ENCODE measurements at regions not wholly inside any gene's neighbourhood (a gene's known extent, or its start where the extent isn't known, plus 50 kb on each side); places are given as distances from the start of the nearest gene placed in this dataset.

DNA sequence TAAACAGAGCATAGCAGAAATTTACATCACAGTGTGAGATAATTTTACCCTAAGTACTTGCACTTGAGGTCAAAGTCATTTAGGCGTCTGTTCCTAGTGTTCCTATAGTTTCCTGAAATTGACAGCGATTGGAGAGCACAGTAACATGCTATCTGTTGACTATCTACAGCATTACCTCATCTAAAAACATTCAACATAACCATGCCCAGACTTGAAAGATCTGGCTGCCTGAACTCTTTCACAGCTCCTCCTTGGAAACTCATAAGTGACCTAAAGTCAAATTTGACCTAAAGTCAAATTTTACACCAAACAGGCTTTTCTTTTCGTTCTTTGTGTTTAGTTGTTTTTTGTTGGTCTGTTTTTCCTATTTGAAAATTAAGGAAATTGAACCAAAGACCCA is 233.8 kb upstream of the UBASH3B start:
- Mint-ChIP-seq H3K4me1 (ENCODE audit: low read depth, unreplicated experiment) (no peaks in the 10 kb centered on the region), H3K36me3 (ENCODE audit: insufficient read depth, unreplicated experiment) (no peaks in the 10 kb centered on the region), H3K27me3 (ENCODE audit: insufficient read depth, unreplicated experiment) (peaks cover 4% of the 10 kb centered on the region), H3K9me3 (ENCODE audit: unreplicated experiment) (no peaks in the 10 kb centered on the region), H3K27ac (ENCODE audit: unreplicated experiment) (no peak overlapping the region), H3K4me3 (ENCODE audit: unreplicated experiment) (no peak overlapping the region)
- Histone ChIP-seq H3K9me3 (peaks cover under 1% of the 10 kb centered on the region), H3K27me3 (replicated peaks; ENCODE audit: control insufficient read depth, insufficient read depth, low read length) (no peaks in the 10 kb centered on the region; the same call in 1 of the 2 replicates), H3K4me1 (no peaks in the 10 kb centered on the region), H3K4me3 (ENCODE audit: low read depth, low read length) (no peak overlapping the region), H3K36me3 (ENCODE audit: control insufficient read depth, insufficient read depth, low read length) (no peaks in the 10 kb centered on the region)
- intact Hi-C loops (cut with micrococcal nuclease; ENCODE audit: unreplicated experiment), result no loop called here
- no TSS peak for BruUV-seq (replicated peaks)
- ChIA-PET CTCF (no interaction called here), POLR2A (no interaction called here)
- TF ChIP-seq, protein P1, sequence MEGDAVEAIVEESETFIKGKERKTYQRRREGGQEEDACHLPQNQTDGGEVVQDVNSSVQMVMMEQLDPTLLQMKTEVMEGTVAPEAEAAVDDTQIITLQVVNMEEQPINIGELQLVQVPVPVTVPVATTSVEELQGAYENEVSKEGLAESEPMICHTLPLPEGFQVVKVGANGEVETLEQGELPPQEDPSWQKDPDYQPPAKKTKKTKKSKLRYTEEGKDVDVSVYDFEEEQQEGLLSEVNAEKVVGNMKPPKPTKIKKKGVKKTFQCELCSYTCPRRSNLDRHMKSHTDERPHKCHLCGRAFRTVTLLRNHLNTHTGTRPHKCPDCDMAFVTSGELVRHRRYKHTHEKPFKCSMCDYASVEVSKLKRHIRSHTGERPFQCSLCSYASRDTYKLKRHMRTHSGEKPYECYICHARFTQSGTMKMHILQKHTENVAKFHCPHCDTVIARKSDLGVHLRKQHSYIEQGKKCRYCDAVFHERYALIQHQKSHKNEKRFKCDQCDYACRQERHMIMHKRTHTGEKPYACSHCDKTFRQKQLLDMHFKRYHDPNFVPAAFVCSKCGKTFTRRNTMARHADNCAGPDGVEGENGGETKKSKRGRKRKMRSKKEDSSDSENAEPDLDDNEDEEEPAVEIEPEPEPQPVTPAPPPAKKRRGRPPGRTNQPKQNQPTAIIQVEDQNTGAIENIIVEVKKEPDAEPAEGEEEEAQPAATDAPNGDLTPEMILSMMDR (IDR thresholded peaks at IDR 0.05; ENCODE audit: insufficient read depth in 1 of 2, low read depth in 1 of 2, low read length in 1 of 2, severe bottlenecking in 1 of 2, unreplicated experiment in 1 of 2), result no peak
- DNase-seq, result no peak

DNA sequence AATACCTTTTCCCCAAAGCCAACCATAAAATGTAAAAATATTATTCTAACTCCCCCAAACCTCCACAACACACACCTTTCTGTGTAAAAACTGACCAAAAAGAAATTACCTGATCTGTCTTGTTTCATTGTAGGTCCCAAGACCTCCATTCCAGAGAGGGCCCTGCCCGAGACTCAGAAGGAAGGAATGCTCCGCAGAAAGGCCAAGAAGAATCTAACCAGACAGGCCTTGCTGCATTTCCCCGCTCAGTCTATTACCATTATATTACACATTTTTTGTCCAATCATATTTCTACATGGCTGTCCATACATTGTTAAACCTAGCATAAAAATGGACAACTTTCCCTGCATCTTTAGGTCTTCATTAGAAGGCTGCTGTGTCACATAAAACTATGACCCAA is 237.5 kb upstream of the UBASH3B start:
- intact Hi-C loops (cut with micrococcal nuclease; ENCODE audit: unreplicated experiment), result no loop called here
- H3K36me3 Mint-ChIP-seq (ENCODE audit: insufficient read depth, unreplicated experiment), result no peaks in the 10 kb centered on the region
- DNase-seq, result no peak
- BruUV-seq (replicated peaks), result no TSS peak
- no peaks in the 10 kb centered on the region for H3K36me3 ChIP-seq (ENCODE audit: control insufficient read depth, insufficient read depth, low read length)
- H3K27me3 ChIP-seq (replicated peaks; ENCODE audit: control insufficient read depth, insufficient read depth, low read length), result no peaks in the 10 kb centered on the region; the same call in 1 of the 2 replicates
- TF ChIP-seq, protein P1 (IDR thresholded peaks at IDR 0.05; ENCODE audit: insufficient read depth in 1 of 2, low read depth in 1 of 2, low read length in 1 of 2, severe bottlenecking in 1 of 2, unreplicated experiment in 1 of 2), result no peak
- H3K27me3 Mint-ChIP-seq (ENCODE audit: insufficient read depth, unreplicated experiment), result peaks cover 4% of the 10 kb centered on the region
- H3K4me3 ChIP-seq (ENCODE audit: low read depth, low read length), result no peak overlapping the region
- no peak overlapping the region for H3K27ac Mint-ChIP-seq (ENCODE audit: unreplicated experiment)
- H3K4me3 Mint-ChIP-seq (ENCODE audit: unreplicated experiment), result no peak overlapping the region
- no peaks in the 10 kb centered on the region for H3K9me3 Mint-ChIP-seq (ENCODE audit: unreplicated experiment)
- H3K4me1 ChIP-seq, result no peaks in the 10 kb centered on the region
- ChIA-PET POLR2A (no interaction called here), CTCF (no interaction called here)
- no peaks in the 10 kb centered on the region for H3K4me1 Mint-ChIP-seq (ENCODE audit: low read depth, unreplicated experiment)
- H3K9me3 ChIP-seq, result peaks cover 21% of the 10 kb centered on the region

DNA sequence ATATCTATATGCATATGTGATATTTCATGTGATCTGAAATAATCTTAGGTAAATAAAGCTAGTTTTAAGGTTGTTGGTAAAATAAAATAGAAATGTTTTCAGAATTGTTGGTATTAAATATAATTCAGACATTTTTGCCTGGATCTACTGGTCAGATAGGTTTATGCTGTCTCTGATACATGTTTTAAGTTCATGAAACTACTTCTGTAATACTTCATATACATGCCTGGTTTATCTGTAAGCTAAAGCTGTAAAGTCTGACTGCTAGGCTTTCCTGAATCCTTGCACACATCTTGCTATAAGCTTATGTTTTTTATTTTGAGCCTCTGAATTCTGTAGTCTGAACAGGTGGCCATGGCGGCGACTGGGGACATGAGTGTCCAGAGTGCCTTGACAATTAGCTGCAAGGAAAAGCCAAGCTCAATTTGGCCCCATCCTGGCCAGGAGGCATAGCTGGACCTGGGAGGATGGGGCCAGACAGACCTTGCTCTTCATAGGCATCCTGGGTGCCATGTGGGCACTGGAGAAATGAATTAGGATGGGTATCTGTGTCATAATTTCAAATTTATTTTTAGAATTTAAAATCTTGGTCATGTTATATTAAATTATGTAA is 241.0 kb upstream of the UBASH3B start:
- Histone ChIP-seq H3K27me3 (replicated peaks; ENCODE audit: control insufficient read depth, insufficient read depth, low read length) (no peaks in the 10 kb centered on the region), H3K36me3 (ENCODE audit: control insufficient read depth, insufficient read depth, low read length) (no peaks in the 10 kb centered on the region), H3K9me3 (peaks cover 21% of the 10 kb centered on the region), H3K4me3 (ENCODE audit: low read depth, low read length) (no peak overlapping the region), H3K4me1 (no peaks in the 10 kb centered on the region)
- Mint-ChIP-seq H3K27ac (ENCODE audit: unreplicated experiment) (no peak overlapping the region), H3K9me3 (ENCODE audit: unreplicated experiment) (no peaks in the 10 kb centered on the region), H3K36me3 (ENCODE audit: insufficient read depth, unreplicated experiment) (no peaks in the 10 kb centered on the region), H3K4me1 (ENCODE audit: low read depth, unreplicated experiment) (no peaks in the 10 kb centered on the region), H3K27me3 (ENCODE audit: insufficient read depth, unreplicated experiment) (no peaks in the 10 kb centered on the region), H3K4me3 (ENCODE audit: unreplicated experiment) (no peak overlapping the region)
- intact Hi-C loops (cut with micrococcal nuclease; ENCODE audit: unreplicated experiment), result no loop called here
- TF ChIP-seq, protein P1 (IDR thresholded peaks at IDR 0.05; ENCODE audit: insufficient read depth in 1 of 2, low read depth in 1 of 2, low read length in 1 of 2, severe bottlenecking in 1 of 2, unreplicated experiment in 1 of 2), result no peak
- ChIA-PET CTCF (no interaction called here), POLR2A (no interaction called here)
- BruUV-seq (replicated peaks), result no TSS peak
- no peak for DNase-seq

Data from Caco-2 (cell line).